AG04449 (cell line): ENCODE measurements at regions not wholly inside any gene's neighbourhood (a gene's known extent, or its start where the extent isn't known, plus 50 kb on each side); places are given as distances from the start of the nearest gene placed in this dataset.

Experiments
- CTCF ChIA-PET: fragments of 350-600 bp; formaldehyde crosslinking; extraction: SDS; loops from one replicate; lab custom pipeline; 2021; ENCODE audit warnings: antibody characterized with exemption; lab: Yijun Ruan, JAX
- POLR2A ChIA-PET: fragments of 400-600, 350-600 bp; formaldehyde crosslinking; extraction: SDS; loops from one replicate; lab custom pipeline; 2020; ENCODE audit warnings: antibody characterized with exemption, inconsistent platforms; lab: Yijun Ruan, JAX
- DNase-seq: peaks from one replicate; pipeline ENCODE4 v3.0.0-alpha.2; 2010; ENCODE audit warnings: low read depth, low spot score
- H3K4me3 ChIP-seq: 2 replicates; pipeline ENCODE4 v1.5.1; 2011; ENCODE audit warnings: low read depth, mild to moderate bottlenecking, control low read depth, low read length
- CTCF ChIP-seq: IDR thresholded peaks from one replicate; pipeline ENCODE4 v1.5.1; 2011; ENCODE audit warnings: mild to moderate bottlenecking, moderate library complexity, low read length, control low read depth, inconsistent platforms; ENCODE audit not compliant: insufficient read depth; ENCODE audit errors: missing control alignments

- ChIA-PET POLR2A (no interaction called here), CTCF (interaction anchor here (7.0 kb wide), 1 partner anchor 11 kb away, joined by 43 read pairs; no protein-coding TSS in a partner anchor)
- DNase-seq: no peak
- no peak overlapping the region for H3K4me3 ChIP-seq
- TF ChIP-seq CTCF: no peak
Observed at GRCh38 chr11:31947051-31947450, 135.9 kb upstream of the PAX6 start.

- TF ChIP-seq CTCF: no peak
- no peak overlapping the region for H3K4me3 ChIP-seq
- no peak for DNase-seq
- CTCF ChIA-PET: interaction anchor here (0.7 to 1.1 kb wide), 3 partner anchors 15 to 30 kb away, joined by 3 to 4 read pairs (median 3); no protein-coding TSS in a partner anchor
- POLR2A ChIA-PET: no interaction called here
Observed at GRCh38 chr11:31943056-31943780, 132.1 kb upstream of the PAX6 start.

GRCh38 chr11:31940371-31941037, 129.4 kb upstream of the PAX6 start:
- peak; percentile 42 for DNase-seq
- ChIA-PET POLR2A (interaction anchor here (0.6 kb wide), 1 partner anchor 91 kb away, joined by 3 read pairs; no protein-coding TSS in a partner anchor), CTCF (interaction anchor here (1.6 to 3.3 kb wide), 2 partner anchors 15 to 17 kb away, joined by 5 to 13 read pairs; no protein-coding TSS in a partner anchor)
- TF ChIP-seq CTCF: no peak
- H3K4me3 ChIP-seq: no peak overlapping the region

- POLR2A ChIA-PET: no interaction called here
- no peak overlapping the region for H3K4me3 ChIP-seq
Observed at GRCh38 chr11:31939004-31939403, 127.9 kb upstream of the PAX6 start.

GRCh38 chr11:31936312-31936711, 125.2 kb upstream of the PAX6 start:
- CTCF ChIA-PET: interaction anchor here (1.3 kb wide), 1 partner anchor 14 kb away, joined by 3 read pairs; no protein-coding TSS in a partner anchor
- POLR2A ChIA-PET: no interaction called here
- DNase-seq: no peak
- no peak for TF ChIP-seq CTCF
- H3K4me3 ChIP-seq: no peak overlapping the region

More at GRCh38 chr11:31939004-31939403, 127.9 kb upstream of the PAX6 start:
- CTCF ChIA-PET: interaction anchor here (1.0 to 3.3 kb wide), 3 partner anchors 9 to 19 kb away, joined by 3 to 13 read pairs (median 5); no protein-coding TSS in a partner anchor
- no peak for DNase-seq
- TF ChIP-seq CTCF: no peak

- ChIA-PET POLR2A (no interaction called here), CTCF (interaction anchor here (1.8 to 7.6 kb wide), 2 partner anchors 11 to 26 kb away, joined by 7 to 49 read pairs; no protein-coding TSS in a partner anchor)
- no peak overlapping the region for H3K4me3 ChIP-seq
- no peak for TF ChIP-seq CTCF
- no peak for DNase-seq
Observed at GRCh38 chr11:31932879-31933278, 121.8 kb upstream of the PAX6 start.
